ENCODE measurements at regions not wholly inside any gene's neighbourhood (a gene's known extent, or its start where the extent isn't known, plus 50 kb on each side); places are given as distances from the start of the nearest gene placed in this dataset.

DNA sequence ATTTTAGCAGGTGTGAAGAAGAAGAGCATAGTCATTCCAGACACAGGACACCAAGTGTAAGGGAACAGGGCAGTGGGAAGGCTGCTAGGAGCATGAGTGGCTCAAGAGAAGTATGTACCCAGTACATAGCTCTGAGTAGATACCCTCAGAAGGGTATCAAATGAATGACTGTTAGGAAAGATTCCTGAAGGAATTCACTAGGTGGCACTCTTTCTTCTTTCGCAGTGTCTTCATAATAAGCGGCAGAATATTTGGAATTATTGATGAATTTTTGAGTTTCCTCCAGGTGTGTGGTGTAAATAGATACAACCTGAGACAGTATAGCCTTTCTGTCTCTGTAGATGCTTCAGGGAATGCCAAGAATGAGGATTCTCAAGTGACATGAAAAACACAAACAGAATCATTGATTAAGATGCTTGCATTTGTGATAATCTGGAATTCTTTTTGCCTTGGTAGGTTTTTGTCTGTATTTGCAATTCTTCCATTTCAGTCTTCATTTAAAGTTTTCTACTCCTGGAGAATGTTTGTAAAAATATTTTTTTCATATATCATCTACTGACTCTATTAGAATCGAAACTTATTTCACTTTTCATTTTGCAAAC lies 264.3 kb upstream of the RIMS1 start:
- Histone ChIP-seq H3K4me1 (replicated peaks in 1 of 2) (no peaks in the 10 kb centered on the region), H3K27ac (no peak overlapping the region), H3K4me3 (no peak overlapping the region)
- peak in 3 of 8 experiments; percentile 18 to 47 (median 42) for ATAC-seq (replicated peaks in 6 of 8)
- in situ Hi-C loops (cut with MboI; ENCODE audit: low pct_unique_long_range_greater_than_20kb in 2 of 9, low sequenced_read_pairs in 9 of 9, unreplicated experiment in 9 of 9): loop anchor here in 2 of 9 experiments (25.0 kb wide), 1 partner anchor 465 kb away; no protein-coding TSS in a partner anchor
- 0 to 100% (median 69%) methylated on average over 1 to 3 of the region's 3 CpGs for WGBS, 10 experiments

DNA sequence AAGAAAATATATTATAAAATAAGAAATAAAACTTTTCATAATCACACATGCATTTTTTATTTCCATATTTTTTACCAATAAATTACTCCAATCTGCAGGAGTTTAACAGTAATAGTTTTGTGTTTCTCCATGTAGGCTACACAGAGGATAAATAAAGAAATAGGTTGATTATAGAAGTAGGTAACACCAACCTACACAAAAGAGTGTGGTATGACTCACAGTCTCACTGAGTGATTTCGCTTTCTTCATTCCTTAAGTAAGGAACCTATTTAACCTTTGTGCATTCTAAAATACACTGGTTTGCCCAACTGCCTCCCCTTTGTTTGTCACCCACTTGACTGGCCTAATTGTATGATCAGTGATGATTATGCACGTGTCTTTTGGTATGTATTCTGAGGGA lies 244.2 kb upstream of the RIMS1 start:
- no peak for ATAC-seq (replicated peaks in 6 of 8)
- in situ Hi-C loops (cut with MboI; ENCODE audit: low pct_unique_long_range_greater_than_20kb in 2 of 9, low sequenced_read_pairs in 9 of 9, unreplicated experiment in 9 of 9): no loop called here
- no peak overlapping the region for H3K4me3 ChIP-seq
- H3K4me1 ChIP-seq (replicated peaks in 1 of 2): no peaks in the 10 kb centered on the region
- no peak overlapping the region for H3K27ac ChIP-seq
- 0 to 80% (median 30%) methylated on average over 1 to 2 of the region's 2 CpGs; no CpG with 5 or more reads in 3 of the 10 experiments for WGBS, 10 experiments

DNA sequence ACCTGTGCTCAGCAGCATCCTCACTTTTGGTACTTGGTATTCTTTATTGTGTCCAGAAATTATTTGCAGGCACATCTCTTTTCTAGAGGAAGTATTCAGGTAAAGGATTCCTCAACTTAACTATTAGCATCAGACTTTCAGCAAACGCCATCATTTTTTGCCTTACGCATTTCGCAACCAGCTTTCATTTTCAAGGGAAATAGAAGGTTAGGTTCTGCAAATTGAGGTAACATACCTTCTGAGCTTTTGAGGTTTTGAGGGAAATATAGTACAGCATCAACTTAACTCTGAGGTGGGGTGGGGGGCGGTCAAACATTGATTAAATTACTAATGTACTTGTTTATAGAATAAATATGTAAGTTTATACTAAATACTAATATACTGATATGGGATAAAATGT lies 243.6 kb upstream of the RIMS1 start:
- ATAC-seq (replicated peaks in 6 of 8): no peak
- WGBS, 10 experiments: 26 to 100% (median 83%) methylated on average over 1 to 4 of the region's 4 CpGs; no CpG with 5 or more reads in 1 of the 10 experiments
- in situ Hi-C loops (cut with MboI; ENCODE audit: low pct_unique_long_range_greater_than_20kb in 2 of 9, low sequenced_read_pairs in 9 of 9, unreplicated experiment in 9 of 9): no loop called here

DNA sequence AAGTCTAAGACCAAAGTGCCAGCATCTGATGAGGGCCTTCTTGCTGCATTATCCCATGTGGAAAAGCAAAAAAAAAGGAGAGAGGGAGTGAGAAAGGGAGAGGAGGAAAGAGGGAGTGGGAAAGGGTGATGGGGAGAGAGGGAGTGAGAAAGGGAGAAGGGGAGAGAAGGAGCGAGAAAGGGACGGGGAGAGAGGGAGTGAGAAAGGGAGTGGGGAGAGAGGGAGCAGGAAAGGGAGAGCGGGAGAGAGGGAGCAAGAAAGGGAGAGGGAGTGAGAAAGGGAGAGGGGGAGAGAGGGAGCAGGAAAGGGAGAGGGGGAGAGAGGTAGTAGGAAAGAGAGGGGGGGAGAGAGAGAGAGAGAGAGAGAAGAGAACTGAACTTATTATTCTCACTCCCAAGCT lies 241.1 kb upstream of the RIMS1 start:
- no peak for ATAC-seq (replicated peaks in 6 of 8)
- Histone ChIP-seq H3K4me1 (replicated peaks in 1 of 2) (no peaks in the 10 kb centered on the region), H3K4me3 (no peak overlapping the region), H3K27ac (no peak overlapping the region)
- in situ Hi-C loops (cut with MboI; ENCODE audit: low pct_unique_long_range_greater_than_20kb in 2 of 9, low sequenced_read_pairs in 9 of 9, unreplicated experiment in 9 of 9): no loop called here
- 50 to 92% (median 76%) methylated on average over 2 to 3 of the region's 3 CpGs; no CpG with 5 or more reads in 4 of the 10 experiments for WGBS, 10 experiments

More for the DNA sequence above, 243.6 kb upstream of the RIMS1 start:
- no peaks in the 10 kb centered on the region for H3K4me1 ChIP-seq (replicated peaks in 1 of 2)
- H3K27ac ChIP-seq: no peak overlapping the region
- no peak overlapping the region for H3K4me3 ChIP-seq

DNA sequence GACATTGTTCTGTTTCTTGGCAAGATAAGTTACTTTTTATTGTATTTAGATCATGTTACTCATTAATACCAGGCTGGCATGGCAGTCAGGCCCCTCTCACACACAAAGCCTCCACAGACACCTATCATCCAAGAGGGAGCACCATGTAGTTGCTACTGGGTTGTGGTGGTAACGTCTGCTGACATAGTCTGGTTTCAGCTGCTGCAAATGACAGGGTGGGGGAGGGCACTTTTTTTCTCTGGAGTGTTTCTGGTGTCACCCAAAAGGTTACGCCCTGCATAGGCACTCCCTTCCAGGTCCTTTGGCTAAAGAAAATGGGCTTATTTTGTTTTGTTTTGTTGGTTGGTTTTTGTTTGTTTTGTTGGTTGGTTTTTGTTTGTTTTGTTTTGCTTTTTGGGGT lies 236.4 kb upstream of the RIMS1 start:
- Histone ChIP-seq H3K4me1 (replicated peaks in 1 of 2) (no peaks in the 10 kb centered on the region), H3K4me3 (no peak overlapping the region), H3K27ac (no peak overlapping the region)
- 0 to 100% (median 72%) methylated on average over 1 to 2 of the region's 2 CpGs; no CpG with 5 or more reads in 4 of the 10 experiments for WGBS, 10 experiments
- in situ Hi-C loops (cut with MboI; ENCODE audit: low pct_unique_long_range_greater_than_20kb in 2 of 9, low sequenced_read_pairs in 9 of 9, unreplicated experiment in 9 of 9): no loop called here
- ATAC-seq (replicated peaks in 6 of 8): peak in 2 of 8 experiments; percentile 29 to 64

DNA sequence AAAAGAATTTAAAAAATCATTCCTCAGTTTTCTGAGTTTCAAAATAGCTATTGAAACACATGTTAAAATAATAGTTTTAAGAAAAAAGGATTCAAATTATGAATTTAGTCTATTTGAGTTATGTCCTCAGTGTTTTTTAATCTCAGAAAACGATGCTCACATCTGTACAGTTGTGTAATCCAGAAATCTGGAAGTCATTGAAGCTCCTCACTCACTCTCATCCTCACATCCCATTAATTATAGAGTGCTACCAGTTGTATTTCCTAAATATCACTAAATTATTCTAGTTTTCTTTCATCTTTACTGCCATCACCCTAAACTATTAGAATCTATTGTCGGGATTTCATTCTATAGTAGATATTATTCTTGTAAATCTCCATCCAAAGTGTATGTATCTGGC lies 234.7 kb upstream of the RIMS1 start:
- H3K4me1 ChIP-seq (replicated peaks in 1 of 2): no peaks in the 10 kb centered on the region
- H3K4me3 ChIP-seq: no peak overlapping the region
- no peak for ATAC-seq (replicated peaks in 6 of 8)
- WGBS, 10 experiments: 0 to 100% (median 87%) methylated on average over 1 to 2 of the region's 2 CpGs; no CpG with 5 or more reads in 1 of the 10 experiments
- H3K27ac ChIP-seq: no peak overlapping the region
- in situ Hi-C loops (cut with MboI; ENCODE audit: low pct_unique_long_range_greater_than_20kb in 2 of 9, low sequenced_read_pairs in 9 of 9, unreplicated experiment in 9 of 9): no loop called here

DNA sequence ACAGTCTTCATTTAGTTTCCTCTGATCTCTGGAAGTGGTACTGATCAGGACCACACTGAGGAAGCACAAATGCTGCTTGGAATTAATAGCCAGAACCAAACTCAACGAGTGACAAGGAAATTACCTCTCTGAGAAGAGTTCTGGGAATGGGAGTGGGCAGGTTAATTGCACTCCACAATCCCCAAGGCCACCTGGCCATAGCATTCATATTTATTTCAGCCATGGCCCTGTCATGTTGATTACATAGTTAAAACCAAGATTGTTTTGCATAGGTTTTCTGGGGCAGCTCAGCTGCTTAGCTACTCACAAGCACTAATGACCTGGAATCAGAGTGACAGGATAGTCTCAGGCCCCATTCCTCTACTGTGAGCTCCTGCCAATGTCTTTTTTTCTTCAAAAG lies 230.2 kb upstream of the RIMS1 start:
- in situ Hi-C loops (cut with MboI; ENCODE audit: low pct_unique_long_range_greater_than_20kb in 2 of 9, low sequenced_read_pairs in 9 of 9, unreplicated experiment in 9 of 9): no loop called here
- ATAC-seq (replicated peaks in 6 of 8): no peak
- 0 to 83% (median 29%) methylated on average over 1 of the region's 1 CpG; no CpG with 5 or more reads in 6 of the 10 experiments for WGBS, 10 experiments
- Histone ChIP-seq H3K4me1 (replicated peaks in 1 of 2) (no peaks in the 10 kb centered on the region), H3K27ac (no peak overlapping the region), H3K4me3 (no peak overlapping the region)

DNA sequence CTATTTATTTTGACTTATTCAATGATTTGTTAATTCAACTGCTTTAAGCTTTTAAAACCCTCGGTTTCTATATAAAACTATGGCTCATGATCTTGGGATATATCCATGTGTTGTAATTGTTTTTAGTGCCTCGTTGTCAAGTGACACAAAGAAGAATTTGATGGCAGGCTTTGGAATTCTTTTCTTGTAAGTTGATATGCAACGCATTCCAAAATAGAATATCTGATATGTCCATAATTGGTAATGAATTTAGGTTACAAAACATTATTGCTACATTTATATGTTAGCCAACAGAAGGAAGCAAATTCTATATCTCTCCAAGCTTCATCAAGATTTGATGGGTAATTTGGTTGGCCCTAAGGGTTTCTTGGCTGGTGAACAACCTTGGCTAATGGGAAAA lies 220.4 kb upstream of the RIMS1 start:
- no peak for ATAC-seq (replicated peaks in 6 of 8)
- Histone ChIP-seq H3K4me1 (replicated peaks in 1 of 2) (no peaks in the 10 kb centered on the region), H3K4me3 (no peak overlapping the region), H3K27ac (no peak overlapping the region)
- in situ Hi-C loops (cut with MboI; ENCODE audit: low pct_unique_long_range_greater_than_20kb in 2 of 9, low sequenced_read_pairs in 9 of 9, unreplicated experiment in 9 of 9): no loop called here
- WGBS, 10 experiments: 3 to 81% (median 50%) methylated on average over 2 to 3 of the region's 3 CpGs

DNA sequence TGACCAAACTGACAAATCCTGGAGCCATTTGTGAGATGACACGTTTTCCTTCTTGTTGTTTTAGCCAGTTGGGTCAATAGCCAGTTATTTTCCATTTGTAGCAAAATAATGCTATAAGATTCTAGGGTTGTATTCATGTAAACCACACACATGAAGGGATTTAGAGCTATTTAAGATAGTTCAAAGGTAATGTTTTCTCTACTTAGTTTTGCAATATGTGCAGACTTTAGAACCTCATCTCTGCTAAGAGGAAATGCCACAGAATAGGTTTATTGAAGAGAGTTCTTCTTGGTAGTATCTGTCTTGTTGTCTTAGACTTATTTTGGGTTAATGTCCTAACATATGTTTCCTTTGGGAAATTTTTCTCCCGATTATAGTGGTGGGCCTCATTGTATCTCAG lies 213.5 kb upstream of the RIMS1 start:
- ATAC-seq (replicated peaks in 6 of 8): no peak
- H3K4me1 ChIP-seq (replicated peaks in 1 of 2): no peaks in the 10 kb centered on the region
- H3K4me3 ChIP-seq: no peak overlapping the region
- WGBS, 10 experiments: 0 to 77% (median 32%) methylated on average over 1 to 2 of the region's 2 CpGs
- H3K27ac ChIP-seq: no peak overlapping the region
- in situ Hi-C loops (cut with MboI; ENCODE audit: low pct_unique_long_range_greater_than_20kb in 2 of 9, low sequenced_read_pairs in 9 of 9, unreplicated experiment in 9 of 9): no loop called here

DNA sequence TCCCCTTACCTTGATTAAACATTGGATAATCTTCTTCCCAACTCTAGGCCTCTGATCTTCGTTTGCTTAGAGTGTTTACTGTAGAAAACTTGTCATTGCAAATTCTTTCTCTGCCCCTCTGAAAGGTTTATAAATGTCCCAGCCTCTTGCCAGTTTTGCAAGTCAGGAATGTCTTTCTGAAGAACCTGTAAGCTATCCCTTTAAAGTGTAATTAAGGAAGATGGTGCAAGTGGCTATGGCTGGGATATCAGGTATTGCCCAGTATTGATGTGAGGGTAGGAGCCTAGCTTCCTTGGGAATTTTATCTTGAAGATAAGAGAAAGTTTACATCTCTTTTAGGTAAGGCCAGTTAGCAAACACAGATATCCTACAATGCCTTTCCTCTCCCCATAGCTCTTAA lies 211.0 kb upstream of the RIMS1 start:
- no peaks in the 10 kb centered on the region for H3K4me1 ChIP-seq (replicated peaks in 1 of 2)
- WGBS, 10 experiments: 0 to 67% (median 39%) methylated on average over 1 of the region's 1 CpG; no CpG with 5 or more reads in 4 of the 10 experiments
- H3K27ac ChIP-seq: no peak overlapping the region
- no peak overlapping the region for H3K4me3 ChIP-seq
- ATAC-seq (replicated peaks in 6 of 8): no peak
- in situ Hi-C loops (cut with MboI; ENCODE audit: low pct_unique_long_range_greater_than_20kb in 2 of 9, low sequenced_read_pairs in 9 of 9, unreplicated experiment in 9 of 9): no loop called here

DNA sequence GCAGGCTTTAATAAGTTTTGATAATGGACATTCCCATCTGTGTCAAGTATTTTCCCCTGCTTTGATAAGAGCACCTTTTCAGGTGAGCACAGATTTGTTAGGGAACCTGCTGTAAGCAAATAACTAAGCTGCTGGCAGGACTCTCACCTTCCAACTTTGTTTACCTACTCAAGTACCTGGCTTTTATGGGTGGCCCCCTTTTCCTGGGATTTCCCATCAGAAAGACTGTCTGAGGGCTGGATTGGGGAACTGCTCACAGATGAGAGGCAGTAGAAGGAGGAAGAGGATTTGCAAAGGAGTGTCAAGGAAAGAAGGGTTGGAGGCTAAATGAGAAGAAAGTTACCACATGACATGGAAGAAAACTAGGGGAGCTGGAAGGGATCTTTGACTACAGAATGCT lies 210.1 kb upstream of the RIMS1 start:
- no peak overlapping the region for H3K27ac ChIP-seq
- H3K4me3 ChIP-seq: no peak overlapping the region
- in situ Hi-C loops (cut with MboI; ENCODE audit: low pct_unique_long_range_greater_than_20kb in 2 of 9, low sequenced_read_pairs in 9 of 9, unreplicated experiment in 9 of 9): no loop called here
- H3K4me1 ChIP-seq (replicated peaks in 1 of 2): no peaks in the 10 kb centered on the region
- ATAC-seq (replicated peaks in 6 of 8): no peak

DNA sequence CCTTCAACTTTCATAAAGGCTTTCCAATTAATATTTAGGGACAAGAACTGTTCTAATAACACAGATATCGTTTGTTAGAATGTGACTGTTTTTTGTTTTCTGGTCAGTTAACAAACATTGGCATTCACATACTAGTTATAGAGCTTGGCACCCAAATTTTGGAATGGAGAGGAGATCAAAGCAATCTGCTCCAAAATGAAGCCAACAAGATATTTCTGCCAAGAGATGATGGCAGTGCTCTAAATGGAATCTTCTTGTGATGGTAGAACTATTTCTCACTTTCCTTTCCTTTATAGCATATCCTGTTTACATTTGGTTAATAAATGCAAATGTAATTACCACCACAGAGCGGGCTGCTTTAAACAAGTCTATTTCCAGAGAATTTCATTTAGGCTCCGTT lies 208.3 kb upstream of the RIMS1 start:
- no peak overlapping the region for H3K27ac ChIP-seq
- ATAC-seq (replicated peaks in 6 of 8): no peak
- WGBS, 10 experiments: 0 to 90% (median 57%) methylated on average over 1 to 3 of the region's 3 CpGs; no CpG with 5 or more reads in 2 of the 10 experiments

DNA sequence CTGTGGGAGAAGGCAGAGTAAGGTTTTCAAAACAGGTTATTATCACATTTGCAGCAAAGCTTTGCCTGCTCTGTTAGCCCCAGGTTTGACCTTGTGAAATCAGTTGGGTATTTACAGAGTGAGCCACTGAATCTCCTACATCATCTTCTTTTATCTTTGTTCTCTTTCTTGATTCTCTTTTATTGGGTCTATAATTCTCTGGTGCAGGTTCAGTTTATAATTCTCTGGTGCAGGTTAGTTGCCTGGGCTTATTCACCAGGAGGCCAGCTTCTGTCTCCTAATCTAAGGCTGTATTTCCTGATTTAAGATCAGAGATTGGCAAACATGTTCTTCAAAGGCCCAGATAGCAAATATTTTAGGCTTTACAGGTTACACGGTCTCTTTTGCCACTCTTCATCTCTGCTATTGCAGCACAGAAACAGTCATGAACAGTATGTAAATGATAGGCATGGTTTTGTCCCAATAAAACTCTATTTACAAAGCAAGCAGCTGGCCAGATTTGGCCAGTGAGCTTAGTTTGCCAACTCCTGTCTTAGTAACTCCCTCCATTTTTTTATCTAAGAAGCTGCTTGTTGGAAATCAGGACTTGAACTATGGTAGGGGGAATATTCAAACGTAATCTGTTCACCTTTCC lies 205.0 kb upstream of the RIMS1 start:
- Histone ChIP-seq H3K27ac (no peak overlapping the region), H3K4me3 (no peak overlapping the region), H3K4me1 (replicated peaks in 1 of 2) (no peaks in the 10 kb centered on the region)
- in situ Hi-C loops (cut with MboI; ENCODE audit: low pct_unique_long_range_greater_than_20kb in 2 of 9, low sequenced_read_pairs in 9 of 9, unreplicated experiment in 9 of 9): no loop called here
- WGBS, 10 experiments: 0 to 100% (median 71%) methylated on average over 1 to 2 of the region's 2 CpGs; no CpG with 5 or more reads in 1 of the 10 experiments
- ATAC-seq (replicated peaks in 6 of 8): no peak

More for the DNA sequence above, 208.3 kb upstream of the RIMS1 start:
- Histone ChIP-seq H3K4me3 (no peak overlapping the region), H3K4me1 (replicated peaks in 1 of 2) (no peaks in the 10 kb centered on the region)
- in situ Hi-C loops (cut with MboI; ENCODE audit: low pct_unique_long_range_greater_than_20kb in 2 of 9, low sequenced_read_pairs in 9 of 9, unreplicated experiment in 9 of 9): no loop called here
